ENCODE measurements at regions not wholly inside any gene's neighbourhood (a gene's known extent, or its start where the extent isn't known, plus 50 kb on each side); places are given as distances from the start of the nearest gene placed in this dataset.

DNA sequence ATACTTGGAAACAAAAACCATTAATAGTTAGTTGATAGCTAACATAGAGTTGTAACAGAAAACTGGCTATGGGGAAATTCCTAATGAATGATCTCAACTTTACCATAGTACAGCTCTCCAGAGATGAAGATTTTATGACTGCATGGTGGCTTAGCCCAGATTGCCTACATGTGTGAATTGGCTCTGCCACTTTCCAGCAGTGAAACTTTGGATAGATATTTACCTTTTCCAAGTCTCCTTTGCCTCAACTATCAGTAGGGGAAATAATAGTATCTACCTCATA is 161.1 kb downstream of the LACC1 start:
- H3K4me3 ChIP-seq, result no peak overlapping the region
- peak overlapping the region in 1 of 4 donors; percentile 24 for H3K27ac ChIP-seq
- TF ChIP-seq, protein P1, sequence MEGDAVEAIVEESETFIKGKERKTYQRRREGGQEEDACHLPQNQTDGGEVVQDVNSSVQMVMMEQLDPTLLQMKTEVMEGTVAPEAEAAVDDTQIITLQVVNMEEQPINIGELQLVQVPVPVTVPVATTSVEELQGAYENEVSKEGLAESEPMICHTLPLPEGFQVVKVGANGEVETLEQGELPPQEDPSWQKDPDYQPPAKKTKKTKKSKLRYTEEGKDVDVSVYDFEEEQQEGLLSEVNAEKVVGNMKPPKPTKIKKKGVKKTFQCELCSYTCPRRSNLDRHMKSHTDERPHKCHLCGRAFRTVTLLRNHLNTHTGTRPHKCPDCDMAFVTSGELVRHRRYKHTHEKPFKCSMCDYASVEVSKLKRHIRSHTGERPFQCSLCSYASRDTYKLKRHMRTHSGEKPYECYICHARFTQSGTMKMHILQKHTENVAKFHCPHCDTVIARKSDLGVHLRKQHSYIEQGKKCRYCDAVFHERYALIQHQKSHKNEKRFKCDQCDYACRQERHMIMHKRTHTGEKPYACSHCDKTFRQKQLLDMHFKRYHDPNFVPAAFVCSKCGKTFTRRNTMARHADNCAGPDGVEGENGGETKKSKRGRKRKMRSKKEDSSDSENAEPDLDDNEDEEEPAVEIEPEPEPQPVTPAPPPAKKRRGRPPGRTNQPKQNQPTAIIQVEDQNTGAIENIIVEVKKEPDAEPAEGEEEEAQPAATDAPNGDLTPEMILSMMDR (IDR thresholded peaks at IDR 0.05), result no peak
- no peak for FAIRE-seq
- intact Hi-C loops (cut with DNase I), result loop anchor here in 1 of 3 donors (10.0 kb wide), 1 partner anchor 126 kb away; no protein-coding TSS in a partner anchor
- H3K9me3 ChIP-seq, result no peaks in the 10 kb centered on the region
- ATAC-seq, result peak in 2 of 4 donors; percentile 52 to 62
- DNase-seq, result no peak
- H3K36me3 ChIP-seq, result no peaks in the 10 kb centered on the region
- H3K4me1 ChIP-seq, result no peaks in the 10 kb centered on the region
- H3K27me3 ChIP-seq, result no peaks in the 10 kb centered on the region

GRCh38 chr13:44044547-44045179 is 165.0 kb downstream of the LACC1 start:
- H3K36me3 ChIP-seq, result no peaks in the 10 kb centered on the region
- no peak overlapping the region for H3K27ac ChIP-seq
- DNase-seq, result no peak
- H3K4me3 ChIP-seq, result no peak overlapping the region
- no peaks in the 10 kb centered on the region for H3K4me1 ChIP-seq
- no peaks in the 10 kb centered on the region for H3K9me3 ChIP-seq
- TF ChIP-seq, protein P1 (IDR thresholded peaks at IDR 0.05), result no peak
- intact Hi-C loops (cut with DNase I), result loop anchor here in 1 of 3 donors (5.0 to 10.0 kb wide), 2 partner anchors 130 to 393 kb away; no protein-coding TSS in a partner anchor
- no peak for FAIRE-seq
- no peak for ATAC-seq
- WGBS, 2 donors, result 82 to 89% methylated on average over 6 of the region's 6 CpGs
- no peaks in the 10 kb centered on the region for H3K27me3 ChIP-seq

GRCh38 chr13:44045180-44045562 is 165.5 kb downstream of the LACC1 start:
- FAIRE-seq (no peak), ATAC-seq (peak in 2 of 4 donors; percentile 63 to 81), DNase-seq (peak in 1 of 6 donors; percentile 5)
- H3K27ac ChIP-seq, result no peak overlapping the region
- TF ChIP-seq, protein P1 (IDR thresholded peaks at IDR 0.05), result no peak
- intact Hi-C loops (cut with DNase I), result loop anchor here in 1 of 3 donors (5.0 to 10.0 kb wide), 2 partner anchors 130 to 392 kb away; no protein-coding TSS in a partner anchor
- H3K4me3 ChIP-seq, result no peak overlapping the region
- no peaks in the 10 kb centered on the region for H3K4me1 ChIP-seq
- no peaks in the 10 kb centered on the region for H3K36me3 ChIP-seq
- no peaks in the 10 kb centered on the region for H3K9me3 ChIP-seq
- WGBS, 2 donors, result 73 to 79% methylated on average over 3 of the region's 3 CpGs
- H3K27me3 ChIP-seq, result no peaks in the 10 kb centered on the region

DNA sequence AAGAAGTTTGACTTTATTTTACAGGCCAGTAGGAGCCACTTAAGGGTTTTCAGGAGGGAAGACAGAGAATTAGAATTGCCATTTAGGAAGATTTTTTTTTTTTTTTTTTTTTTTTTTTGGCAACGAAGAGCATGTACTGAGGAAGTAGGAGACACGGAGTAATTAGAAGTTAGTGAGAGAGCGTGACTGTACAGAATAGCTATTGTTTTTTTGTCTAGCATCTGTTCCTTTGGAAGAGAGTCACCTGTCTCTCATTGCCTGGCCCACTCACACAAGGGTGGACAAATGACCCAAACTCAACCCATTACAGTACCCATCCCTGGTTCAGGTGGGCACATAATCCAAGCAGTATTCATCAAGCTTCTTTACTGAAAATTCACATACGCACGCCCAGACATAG is 166.7 kb downstream of the LACC1 start:
- Histone ChIP-seq H3K27ac (no peak overlapping the region), H3K27me3 (no peaks in the 10 kb centered on the region), H3K9me3 (no peaks in the 10 kb centered on the region), H3K4me1 (peaks cover 0 to 9% (median 1%) of the 10 kb centered on the region in 3 donors), H3K36me3 (no peaks in the 10 kb centered on the region), H3K4me3 (no peak overlapping the region)
- ATAC-seq (no peak), FAIRE-seq (no peak), DNase-seq (no peak)
- TF ChIP-seq, protein P1 (IDR thresholded peaks at IDR 0.05), result no peak
- WGBS, 2 donors, result 70 to 83% methylated on average over 5 of the region's 5 CpGs
- intact Hi-C loops (cut with DNase I), result loop anchor here in 1 of 3 donors (5.0 to 10.0 kb wide), 2 partner anchors 132 to 391 kb away; no protein-coding TSS in a partner anchor

- FAIRE-seq, result no peak
- no peak for ATAC-seq
- no peak overlapping the region for H3K4me3 ChIP-seq
- H3K4me1 ChIP-seq, result peaks cover 0 to 14% (median 5%) of the 10 kb centered on the region in 3 donors
- H3K36me3 ChIP-seq, result no peaks in the 10 kb centered on the region
- no peaks in the 10 kb centered on the region for H3K27me3 ChIP-seq
- H3K9me3 ChIP-seq, result no peaks in the 10 kb centered on the region
- no peak for DNase-seq
- intact Hi-C loops (cut with DNase I), result loop anchor here in 1 of 3 donors (5.0 to 10.0 kb wide), 2 partner anchors 134 to 389 kb away; no protein-coding TSS in a partner anchor
- TF ChIP-seq, protein P1 (IDR thresholded peaks at IDR 0.05), result peak in 1 of 4 donors; percentile 9
- 56 to 61% methylated on average over 3 of the region's 3 CpGs for WGBS, 2 donors
- H3K27ac ChIP-seq, result no peak overlapping the region
These were observed 168.6 kb downstream of the LACC1 start for GRCh38 chr13:44048326-44048725.
